Caco-2 (cell line): ENCODE measurements at regions not wholly inside any gene's neighbourhood (a gene's known extent, or its start where the extent isn't known, plus 50 kb on each side); places are given as distances from the start of the nearest gene placed in this dataset.

Source experiments
- BruUV-seq: library from RNA; stranded (reverse); fragments of 400-500 nt; replicated peaks from 2 replicates; lab custom pipeline; 2021; lab: Mats Ljungman, UMichigan
- CTCF ChIA-PET: fragments of 300-600 bp; sonication (Branson Sonifier 250); formaldehyde crosslinking; loops from one replicate; lab custom pipeline; 2022; ENCODE audit warnings: antibody characterized with exemption; lab: Charles Lee
- POLR2A ChIA-PET: fragments of 300-600 bp; sonication (Branson Sonifier 250); formaldehyde crosslinking; loops from one replicate; lab custom pipeline; 2022; ENCODE audit warnings: antibody characterized with exemption; lab: Charles Lee
- DNase-seq, 2 experiments: peaks; one replicate each; pipeline versions ENCODE4 v3.0.0 to v3.0.0-alpha.2; 2020 to 2022
- H3K27me3 ChIP-seq: replicated peaks from 2 replicates; pipeline ENCODE4 v1.6.0; 2011; ENCODE audit warnings: low read length; ENCODE audit not compliant: control insufficient read depth, insufficient read depth
- H3K36me3 ChIP-seq: 2 replicates; pipeline ENCODE4 v1.5.1; 2011; ENCODE audit warnings: low read length; ENCODE audit not compliant: control insufficient read depth, insufficient read depth
- H3K4me1 ChIP-seq: fragments of 250-450 bp; sonication (Bioruptor Pico); 2 replicates; pipeline ENCODE4 v1.5.1; 2020; ENCODE audit warnings: mild to moderate bottlenecking
- H3K4me3 ChIP-seq: 2 replicates; pipeline ENCODE4 v1.5.1; 2011; ENCODE audit warnings: low read depth, mild to moderate bottlenecking, control low read depth, low read length
- H3K9me3 ChIP-seq: fragments of 250-450 bp; sonication (Bioruptor Pico); 2 replicates; pipeline ENCODE4 v1.5.1; 2020; ENCODE audit warnings: mild to moderate bottlenecking, moderate library complexity
- H3K27ac Mint-ChIP-seq: one replicate; pipeline ENCODE4 v1.8.0; 2022; ENCODE audit warnings: mixed read lengths; ENCODE audit not compliant: unreplicated experiment
- H3K27me3 Mint-ChIP-seq: one replicate; pipeline ENCODE4 v1.8.0; 2022; ENCODE audit warnings: mixed read lengths; ENCODE audit not compliant: insufficient read depth, unreplicated experiment
- H3K36me3 Mint-ChIP-seq: one replicate; pipeline ENCODE4 v1.8.0; 2022; ENCODE audit warnings: mild to moderate bottlenecking, mixed read lengths; ENCODE audit not compliant: insufficient read depth, unreplicated experiment
- H3K4me1 Mint-ChIP-seq: one replicate; pipeline ENCODE4 v1.8.0; 2022; ENCODE audit warnings: low read depth, mixed read lengths; ENCODE audit not compliant: unreplicated experiment
- H3K4me3 Mint-ChIP-seq: one replicate; pipeline ENCODE4 v1.8.0; 2022; ENCODE audit warnings: mild to moderate bottlenecking, moderate library complexity, mixed read lengths; ENCODE audit not compliant: unreplicated experiment
- H3K9me3 Mint-ChIP-seq: one replicate; pipeline ENCODE4 v1.8.0; 2022; ENCODE audit warnings: mixed read lengths; ENCODE audit not compliant: unreplicated experiment
- intact Hi-C: fragments of 100-400 bp; cut with micrococcal nuclease; formaldehyde crosslinking; loops from one replicate; pipeline ENCODE4 v1.10.0; 2022; ENCODE audit not compliant: unreplicated experiment
- TF ChIP-seq, protein P1 (sequence below), 2 experiments: fragments of 200-600 bp in 1 of 2; IDR thresholded peaks; 1 replicate in 1 of 2; 2 replicates in 1 of 2; pipeline versions ENCODE4 v1.5.1 to v1.8.0; 2011 to 2022; ENCODE audit warnings: antibody characterized with exemption in 1 of 2, control low read depth in 1 of 2, inconsistent platforms in 1 of 2, low read depth in 1 of 2, low read length in 1 of 2, mild to moderate bottlenecking in 1 of 2, moderate library complexity in 1 of 2; ENCODE audit not compliant: insufficient read depth in 1 of 2, severe bottlenecking in 1 of 2, unreplicated experiment in 1 of 2

DNA sequence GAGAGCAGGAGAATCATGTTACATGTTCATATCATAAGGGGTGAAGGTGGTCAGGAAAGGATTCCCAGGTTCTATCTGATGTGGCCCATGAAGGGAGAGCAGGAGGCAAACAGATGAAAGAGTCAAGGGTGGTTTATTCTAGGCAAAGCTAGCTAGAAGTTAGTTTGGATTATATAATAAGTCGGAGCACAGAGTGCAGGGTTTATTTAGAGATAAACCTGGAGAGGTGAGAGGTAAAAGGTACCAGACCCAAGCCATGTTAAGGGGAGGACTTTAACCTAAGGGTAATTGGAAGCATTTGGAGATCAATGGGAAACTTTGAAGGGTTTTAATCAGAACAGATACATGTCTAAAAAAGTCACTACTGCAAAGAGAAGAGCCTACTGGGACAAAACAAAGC is 69.2 kb upstream of the LRATD1 start:
- H3K4me1 ChIP-seq = no peaks in the 10 kb centered on the region
- intact Hi-C loops = no loop called here
- H3K4me1 Mint-ChIP-seq = no peaks in the 10 kb centered on the region
- CTCF ChIA-PET = no interaction called here
- H3K36me3 Mint-ChIP-seq = no peaks in the 10 kb centered on the region
- H3K9me3 Mint-ChIP-seq = no peaks in the 10 kb centered on the region
- no peaks in the 10 kb centered on the region for H3K27me3 ChIP-seq
- H3K4me3 Mint-ChIP-seq = no peak overlapping the region
- DNase-seq = no peak
- no TSS peak for BruUV-seq
- H3K36me3 ChIP-seq = no peaks in the 10 kb centered on the region
- H3K27me3 Mint-ChIP-seq = no peaks in the 10 kb centered on the region
- TF ChIP-seq, protein P1, sequence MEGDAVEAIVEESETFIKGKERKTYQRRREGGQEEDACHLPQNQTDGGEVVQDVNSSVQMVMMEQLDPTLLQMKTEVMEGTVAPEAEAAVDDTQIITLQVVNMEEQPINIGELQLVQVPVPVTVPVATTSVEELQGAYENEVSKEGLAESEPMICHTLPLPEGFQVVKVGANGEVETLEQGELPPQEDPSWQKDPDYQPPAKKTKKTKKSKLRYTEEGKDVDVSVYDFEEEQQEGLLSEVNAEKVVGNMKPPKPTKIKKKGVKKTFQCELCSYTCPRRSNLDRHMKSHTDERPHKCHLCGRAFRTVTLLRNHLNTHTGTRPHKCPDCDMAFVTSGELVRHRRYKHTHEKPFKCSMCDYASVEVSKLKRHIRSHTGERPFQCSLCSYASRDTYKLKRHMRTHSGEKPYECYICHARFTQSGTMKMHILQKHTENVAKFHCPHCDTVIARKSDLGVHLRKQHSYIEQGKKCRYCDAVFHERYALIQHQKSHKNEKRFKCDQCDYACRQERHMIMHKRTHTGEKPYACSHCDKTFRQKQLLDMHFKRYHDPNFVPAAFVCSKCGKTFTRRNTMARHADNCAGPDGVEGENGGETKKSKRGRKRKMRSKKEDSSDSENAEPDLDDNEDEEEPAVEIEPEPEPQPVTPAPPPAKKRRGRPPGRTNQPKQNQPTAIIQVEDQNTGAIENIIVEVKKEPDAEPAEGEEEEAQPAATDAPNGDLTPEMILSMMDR (IDR thresholded peaks at IDR 0.05; ENCODE audit: insufficient read depth in 1 of 2, low read depth in 1 of 2, low read length in 1 of 2, severe bottlenecking in 1 of 2, unreplicated experiment in 1 of 2) = no peak
- POLR2A ChIA-PET = no interaction called here
- no peak overlapping the region for H3K27ac Mint-ChIP-seq
- H3K4me3 ChIP-seq = no peak overlapping the region
- no peaks in the 10 kb centered on the region for H3K9me3 ChIP-seq

- H3K9me3 Mint-ChIP-seq = no peaks in the 10 kb centered on the region
- no TSS peak for BruUV-seq
- no peak for DNase-seq
- no peak overlapping the region for H3K4me3 ChIP-seq
- H3K27me3 Mint-ChIP-seq = no peaks in the 10 kb centered on the region
- CTCF ChIA-PET = interaction anchor here (0.7 kb wide), 1 partner anchor 174 kb away, joined by 4 read pairs; no protein-coding TSS in a partner anchor
- POLR2A ChIA-PET = no interaction called here
- no peaks in the 10 kb centered on the region for H3K36me3 Mint-ChIP-seq
- H3K4me1 Mint-ChIP-seq = no peaks in the 10 kb centered on the region
- H3K36me3 ChIP-seq = no peaks in the 10 kb centered on the region
- no peaks in the 10 kb centered on the region for H3K4me1 ChIP-seq
- H3K27me3 ChIP-seq = no peaks in the 10 kb centered on the region
- no peak overlapping the region for H3K27ac Mint-ChIP-seq
- no peaks in the 10 kb centered on the region for H3K9me3 ChIP-seq
- intact Hi-C loops = no loop called here
- TF ChIP-seq, protein P1 (IDR thresholded peaks at IDR 0.05; ENCODE audit: insufficient read depth in 1 of 2, low read depth in 1 of 2, low read length in 1 of 2, severe bottlenecking in 1 of 2, unreplicated experiment in 1 of 2) = no peak
- no peak overlapping the region for H3K4me3 Mint-ChIP-seq
These were observed 66.9 kb upstream of the LRATD1 start for GRCh38 chr2:14565666-14566065.

- Mint-ChIP-seq H3K9me3 (no peaks in the 10 kb centered on the region), H3K27me3 (no peaks in the 10 kb centered on the region), H3K4me1 (no peaks in the 10 kb centered on the region), H3K27ac (no peak overlapping the region), H3K36me3 (no peaks in the 10 kb centered on the region), H3K4me3 (no peak overlapping the region)
- H3K27me3 ChIP-seq = no peaks in the 10 kb centered on the region
- H3K9me3 ChIP-seq = no peaks in the 10 kb centered on the region
- intact Hi-C loops = no loop called here
- H3K36me3 ChIP-seq = no peaks in the 10 kb centered on the region
- H3K4me1 ChIP-seq = no peaks in the 10 kb centered on the region
- no peak for DNase-seq
- TF ChIP-seq, protein P1 (IDR thresholded peaks at IDR 0.05; ENCODE audit: insufficient read depth in 1 of 2, low read depth in 1 of 2, low read length in 1 of 2, severe bottlenecking in 1 of 2, unreplicated experiment in 1 of 2) = no peak
- CTCF ChIA-PET = no interaction called here
- H3K4me3 ChIP-seq = no peak overlapping the region
- no TSS peak for BruUV-seq
- POLR2A ChIA-PET = no interaction called here
These were observed 65.0 kb upstream of the LRATD1 start for GRCh38 chr2:14567561-14567960.
